Adrenal gland (tissue), 9 donors: ENCODE measurements at regions not wholly inside any gene's neighbourhood (a gene's known extent, or its start where the extent isn't known, plus 50 kb on each side); places are given as distances from the start of the nearest gene placed in this dataset.

Experiments
- DNase-seq, 7 donors: peaks; one replicate each; pipeline ENCODE4 v3.0.0-alpha.2; 2019 to 2020
- H3K27ac ChIP-seq, 5 donors: fragments of 200-600 bp; sonication (generic) in 4 of 5; 1 replicate in 3 of 5; 2 replicates in 2 of 5; pipeline versions ENCODE4 v1.5.1 to v1.8.0; 2016 to 2020; ENCODE audit warnings: mild to moderate bottlenecking in 1 of 5
- H3K27me3 ChIP-seq: fragments of 200-600 bp; 2 replicates; pipeline ENCODE4 v1.8.0; 2021
- H3K36me3 ChIP-seq, 2 donors: fragments of 200-600 bp; replicated peaks in 1 of 2; 1 replicate in 1 of 2; 2 replicates in 1 of 2; pipeline versions ENCODE4 v1.5.1 to v1.8.0; 2018 to 2022
- H3K4me1 ChIP-seq, 2 donors: fragments of 200-600 bp; replicated peaks in 1 of 2; 1 replicate in 1 of 2; 2 replicates in 1 of 2; pipeline versions ENCODE4 v1.5.1 to v1.8.0; 2018 to 2021
- H3K4me3 ChIP-seq, 4 donors: fragments of 200-600 bp; sonication (generic) in 3 of 4; one replicate each; pipeline ENCODE4 v1.5.1; 2016 to 2018
- H3K9me3 ChIP-seq, 3 donors: fragments of 200-600 bp; sonication (generic) in 1 of 3; replicated peaks in 1 of 3; 1 replicate in 2 of 3; 2 replicates in 1 of 3; pipeline versions ENCODE4 v1.5.1 to v1.8.0; 2016 to 2021
- CTCF ChIP-seq, 6 experiments: fragments of 450-650 bp in 4 of 6; fragments of 200-600 bp in 2 of 6; sonication (generic) in 1 of 6; IDR thresholded peaks; 1 replicate in 5 of 6; 2 replicates in 1 of 6; pipeline versions ENCODE4 v1.5.1 to v1.8.0; 2016 to 2021; ENCODE audit warnings: antibody characterized with exemption in 6 of 6, mild to moderate bottlenecking in 2 of 6, moderate library complexity in 1 of 6
- POLR2A ChIP-seq, 2 donors: fragments of 450-650 bp; IDR thresholded peaks; one replicate each; pipeline ENCODE4 v1.6.1; 2017; ENCODE audit warnings: antibody characterized with exemption in 2 of 2, mild to moderate bottlenecking in 2 of 2, moderate library complexity in 1 of 2
- WGBS, 4 donors: extraction: QIAGEN DNeasy Blood & Tissue Kit in 2 of 4; methylation state at CpG; one replicate each; pipeline versions ENCODE4 v1.1.5 to v1.1.7; 2013 to 2017; 5-methylcytosine and 5-hydroxymethylcytosine counted together
- intact Hi-C, 2 donors: fragments of 100-400 bp; cut with DNase I; formaldehyde crosslinking; loops; one replicate each; pipeline versions ENCODE4 v1.14.1 to v1.15.0; 2022 to 2023
- donor health status: healthy with polysubstance abuse.
- donor health status: Bipolar disorder and iron deficiency.
- donor health status: DM: yes; HTN: yes; CAD: no.
- donor health status: DM: no; HTN: no; CAD: no.
- donor health status: DM: no; HTN: no; CAD: no.

DNA sequence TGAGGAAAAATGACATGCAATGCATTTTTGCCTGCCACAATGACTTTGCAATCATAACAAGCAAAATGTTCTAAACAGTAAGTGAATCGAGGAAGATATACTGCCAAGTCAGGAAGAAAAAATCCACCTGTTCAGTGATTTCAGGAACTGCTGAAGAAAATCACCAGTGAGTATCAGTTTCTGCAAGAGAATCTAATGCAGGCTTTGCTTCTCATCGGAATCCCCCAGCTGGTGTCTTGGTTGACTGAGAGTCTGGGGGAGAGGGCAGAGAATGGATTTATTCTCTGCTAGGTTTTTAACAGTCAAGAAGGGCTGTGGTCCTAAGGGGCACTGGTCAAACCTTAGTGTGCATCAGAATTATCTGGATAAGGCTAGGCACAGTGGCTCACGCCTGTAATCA is 363.4 kb downstream of the CDH26 start:
- Histone ChIP-seq H3K4me3 (no peak overlapping the region), H3K9me3 (no peaks in the 10 kb centered on the region), H3K4me1 (no peaks in the 10 kb centered on the region), H3K36me3 (no peaks in the 10 kb centered on the region), H3K27ac (no peak overlapping the region), H3K27me3 (no peaks in the 10 kb centered on the region)
- TF ChIP-seq POLR2A (IDR thresholded peaks at IDR 0.05), result no peak
- 61 to 77% (median 68%) methylated on average over 3 of the region's 3 CpGs for WGBS, 4 donors
- intact Hi-C loops, result no loop called here
- DNase-seq, result no peak

- intact Hi-C loops, result no loop called here
- Histone ChIP-seq H3K4me1 (no peaks in the 10 kb centered on the region), H3K36me3 (no peaks in the 10 kb centered on the region), H3K4me3 (no peak overlapping the region), H3K27ac (no peak overlapping the region), H3K9me3 (no peaks in the 10 kb centered on the region), H3K27me3 (no peaks in the 10 kb centered on the region)
- no peak for TF ChIP-seq CTCF (IDR thresholded peaks at IDR 0.05)
- no peak for TF ChIP-seq POLR2A (IDR thresholded peaks at IDR 0.05)
- DNase-seq, result no peak
- WGBS, 4 donors, result 84 to 89% (median 89%) methylated on average over 5 of the region's 5 CpGs
Measured at GRCh38 chr20:60326821-60327220, 368.6 kb downstream of the CDH26 start.

DNA sequence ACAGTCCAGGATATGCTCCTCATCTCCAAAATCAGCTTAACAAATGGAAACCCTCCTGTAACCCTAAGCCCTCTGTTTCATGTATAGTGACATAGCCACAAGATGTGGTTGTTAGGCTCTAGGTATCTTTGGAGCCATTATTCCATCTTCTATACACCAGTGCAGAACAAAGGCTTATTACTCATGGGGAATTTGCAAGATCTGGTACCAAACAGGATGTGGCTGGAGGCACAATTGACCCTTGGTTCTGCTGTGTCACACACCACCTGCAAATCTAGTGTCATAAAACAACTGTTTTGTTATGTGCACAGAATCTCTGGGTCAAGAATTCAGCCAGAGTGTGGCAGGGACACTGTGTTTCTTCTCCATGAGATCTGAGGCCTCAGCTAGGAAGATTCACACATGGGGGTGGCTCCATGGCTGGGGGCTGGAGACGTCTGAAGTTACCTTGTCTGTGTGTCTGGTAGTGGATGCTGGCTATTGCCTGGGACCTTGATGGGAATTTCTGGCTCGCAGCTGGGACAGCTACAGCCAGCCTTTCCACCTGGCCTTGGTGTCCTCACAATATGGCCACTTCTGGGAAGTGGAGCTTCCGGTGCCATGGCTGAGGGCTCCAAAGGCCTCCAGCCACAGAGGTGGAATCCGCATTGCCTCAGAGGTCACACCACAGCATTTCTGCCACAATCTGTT is 369.9 kb downstream of the CDH26 start:
- WGBS, 4 donors, result 74 to 83% (median 82%) methylated on average over 1 to 4 of the region's 4 CpGs
- no peak for TF ChIP-seq POLR2A (IDR thresholded peaks at IDR 0.05)
- TF ChIP-seq CTCF (IDR thresholded peaks at IDR 0.05), result no peak
- Histone ChIP-seq H3K27ac (no peak overlapping the region), H3K9me3 (no peaks in the 10 kb centered on the region), H3K27me3 (no peaks in the 10 kb centered on the region), H3K36me3 (no peaks in the 10 kb centered on the region), H3K4me1 (no peaks in the 10 kb centered on the region), H3K4me3 (no peak overlapping the region)
- intact Hi-C loops, result no loop called here
- DNase-seq, result no peak

- no peak for TF ChIP-seq CTCF (IDR thresholded peaks at IDR 0.05)
- TF ChIP-seq POLR2A (IDR thresholded peaks at IDR 0.05), result no peak
- intact Hi-C loops, result no loop called here
- Histone ChIP-seq H3K36me3 (no peaks in the 10 kb centered on the region), H3K4me1 (no peaks in the 10 kb centered on the region), H3K27ac (no peak overlapping the region), H3K4me3 (no peak overlapping the region), H3K9me3 (no peaks in the 10 kb centered on the region), H3K27me3 (no peaks in the 10 kb centered on the region)
- no peak for DNase-seq
- 40 to 60% (median 48%) methylated on average over 3 of the region's 3 CpGs for WGBS, 4 donors
Measured at GRCh38 chr20:60330461-60330860, 372.2 kb downstream of the CDH26 start.

DNA sequence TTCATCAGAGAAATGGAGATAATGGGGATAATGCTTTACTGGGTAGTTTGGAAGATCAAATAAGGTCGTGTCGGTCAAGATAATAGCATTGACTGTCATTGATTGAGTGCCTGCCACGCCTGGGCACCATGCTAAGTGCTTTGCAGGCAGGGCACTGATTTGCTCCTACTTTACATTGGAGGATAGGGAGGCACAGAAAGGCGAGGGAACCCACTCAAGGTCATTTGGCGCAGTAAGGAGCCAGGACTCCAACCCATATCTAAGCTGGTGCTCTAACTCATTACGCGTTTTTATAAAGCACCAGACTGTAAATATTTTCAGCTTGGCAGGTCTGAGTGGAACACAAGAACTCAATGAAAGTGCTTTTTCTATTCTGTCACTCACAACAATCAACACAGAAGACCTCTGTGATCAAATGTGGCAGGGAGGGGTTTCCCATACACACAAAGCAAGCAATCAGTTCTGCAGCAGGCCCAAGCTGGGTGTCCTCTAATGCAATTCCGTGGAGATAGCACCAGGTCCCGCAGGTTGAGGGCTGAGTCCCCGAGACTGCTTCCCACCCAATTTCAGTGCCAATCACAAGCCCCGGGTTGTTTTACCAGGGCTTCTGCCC is 373.6 kb downstream of the CDH26 start:
- H3K9me3 ChIP-seq, result no peaks in the 10 kb centered on the region
- no peaks in the 10 kb centered on the region for H3K4me1 ChIP-seq
- no peak for DNase-seq
- H3K4me3 ChIP-seq, result no peak overlapping the region
- TF ChIP-seq CTCF (IDR thresholded peaks at IDR 0.05), result no peak
- TF ChIP-seq POLR2A (IDR thresholded peaks at IDR 0.05), result no peak
- 77 to 82% (median 79%) methylated on average over 11 of the region's 11 CpGs for WGBS, 4 donors
- no peaks in the 10 kb centered on the region for H3K36me3 ChIP-seq
- H3K27me3 ChIP-seq, result no peaks in the 10 kb centered on the region
- H3K27ac ChIP-seq, result no peak overlapping the region
- intact Hi-C loops, result no loop called here
